SHP77 treated with DMSO at 0.1 percent for 48 hours (cell line): ENCODE measurements at regions not wholly inside any gene's neighbourhood (a gene's known extent, or its start where the extent isn't known, plus 50 kb on each side); places are given as distances from the start of the nearest gene placed in this dataset.

ENCODE experiments used
- DNase-seq: peaks from one replicate; lab custom pipeline; 2025; lab: John Stamatoyannopoulos, UW

DNA sequence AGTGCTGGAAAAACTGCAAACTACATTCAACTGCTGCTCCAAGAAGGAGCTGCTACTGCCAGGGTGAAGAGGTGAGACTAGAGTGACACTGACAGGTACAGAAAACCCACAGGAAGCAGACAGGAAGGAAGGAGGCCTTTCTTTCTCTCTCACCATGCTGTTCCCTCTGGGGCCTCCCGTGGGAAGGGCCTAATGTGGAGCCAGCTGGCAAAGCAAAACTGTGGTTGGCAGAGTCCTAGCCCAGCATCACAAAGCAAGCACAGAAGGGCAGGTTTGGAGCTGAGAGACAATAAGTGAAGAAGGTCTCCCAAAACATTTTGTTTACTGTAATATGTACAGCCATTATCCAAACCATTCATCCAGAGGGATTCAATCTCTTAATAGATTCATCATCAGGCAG, 122.5 kb upstream of the MAX start:
- no peak for DNase-seq

DNA sequence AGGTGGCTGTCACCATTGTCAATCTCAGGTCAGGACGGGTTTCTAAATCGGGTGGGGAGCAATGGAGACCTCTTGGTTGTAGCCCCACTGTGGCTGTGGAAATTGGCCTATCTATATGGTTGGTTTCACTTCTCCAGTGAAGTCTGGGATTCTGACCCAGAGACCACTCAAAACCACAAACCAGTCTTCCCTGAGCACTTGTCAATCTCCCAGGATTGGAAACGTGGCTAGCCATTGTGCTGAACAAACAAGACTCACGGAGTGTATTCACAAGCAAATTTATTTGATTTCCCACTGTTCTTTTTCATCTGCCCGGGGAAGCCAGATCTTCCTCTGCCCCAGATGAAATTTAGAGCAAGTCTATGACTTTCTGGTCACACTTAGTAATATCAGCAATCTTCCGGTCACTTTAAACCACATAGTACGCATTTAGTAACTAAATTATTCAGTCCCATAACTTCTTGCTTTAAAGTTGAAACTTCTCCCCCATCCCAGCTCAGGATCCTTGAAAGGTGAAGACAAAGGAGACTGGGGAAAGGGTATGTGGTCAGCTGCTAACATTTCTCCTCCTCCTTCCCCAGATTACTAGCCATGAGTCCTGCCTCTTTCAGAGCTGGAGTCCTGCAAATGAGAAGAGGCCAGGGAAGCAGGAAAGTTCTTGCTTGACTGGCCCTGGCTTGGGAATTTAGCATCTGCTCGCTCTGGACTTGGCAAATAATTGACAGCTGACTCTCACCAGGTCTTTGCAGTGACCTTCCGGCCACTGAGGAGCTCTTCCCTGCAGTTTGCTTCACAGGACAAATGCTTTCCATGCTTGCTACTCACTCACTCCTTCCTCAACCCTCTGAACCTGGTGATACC, 123.2 kb upstream of the MAX start:
- DNase-seq, result no peak

DNA sequence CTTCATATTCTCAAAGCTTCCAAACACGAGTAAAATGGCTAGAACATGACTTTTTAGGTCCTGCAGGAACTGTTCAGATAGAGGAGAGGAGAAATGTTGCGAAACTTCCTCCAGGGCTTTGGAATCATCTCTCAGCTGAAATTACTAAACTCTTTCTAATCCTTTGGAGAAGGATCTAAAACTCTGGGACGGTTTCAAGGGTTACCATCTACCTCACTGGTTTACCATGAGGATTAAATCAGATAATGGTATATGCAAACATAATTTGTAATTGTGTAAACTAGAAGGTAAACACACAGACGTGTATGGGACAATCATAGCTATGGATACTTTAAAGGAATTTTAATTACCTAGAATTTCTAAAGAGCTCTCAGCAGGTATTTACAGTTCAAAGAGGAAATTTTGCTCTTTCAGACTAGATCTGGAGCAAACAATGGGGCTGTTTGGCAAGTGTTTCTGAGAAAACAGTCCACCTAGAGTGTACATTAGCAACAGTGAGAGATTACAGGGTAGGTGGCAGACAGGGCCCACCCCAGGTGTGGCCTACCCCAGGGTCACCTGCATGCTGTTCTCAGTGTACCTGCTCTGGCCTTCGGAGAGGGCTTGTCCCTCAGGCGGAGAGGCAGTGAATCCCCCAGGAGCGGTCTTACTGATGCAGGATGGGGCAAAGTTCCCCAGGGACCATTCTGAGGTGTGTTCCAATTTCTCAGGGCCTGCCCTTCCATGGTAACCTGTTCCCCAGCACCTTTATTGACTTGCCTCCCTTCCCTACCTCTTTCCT, 124.7 kb upstream of the MAX start:
- no peak for DNase-seq

DNA sequence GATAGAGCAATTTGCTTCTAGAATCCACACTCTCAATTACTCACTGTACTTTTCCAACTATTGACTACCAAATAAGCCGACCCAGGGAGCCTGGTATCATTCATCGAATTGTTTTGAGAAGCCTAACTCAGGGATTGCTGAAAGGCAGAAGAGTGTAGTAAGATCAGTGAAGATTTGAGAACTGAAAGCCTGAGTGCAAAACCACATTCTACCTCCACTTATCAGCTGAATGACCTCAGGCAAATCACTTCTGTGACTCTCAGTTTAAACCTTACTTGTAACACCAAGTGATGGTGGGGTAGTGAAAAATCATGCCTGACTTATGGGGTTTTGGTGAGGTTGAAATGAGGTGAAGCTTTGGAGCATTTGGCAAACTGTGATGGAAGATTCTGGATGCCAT, 126.1 kb upstream of the MAX start:
- no peak for DNase-seq

DNA sequence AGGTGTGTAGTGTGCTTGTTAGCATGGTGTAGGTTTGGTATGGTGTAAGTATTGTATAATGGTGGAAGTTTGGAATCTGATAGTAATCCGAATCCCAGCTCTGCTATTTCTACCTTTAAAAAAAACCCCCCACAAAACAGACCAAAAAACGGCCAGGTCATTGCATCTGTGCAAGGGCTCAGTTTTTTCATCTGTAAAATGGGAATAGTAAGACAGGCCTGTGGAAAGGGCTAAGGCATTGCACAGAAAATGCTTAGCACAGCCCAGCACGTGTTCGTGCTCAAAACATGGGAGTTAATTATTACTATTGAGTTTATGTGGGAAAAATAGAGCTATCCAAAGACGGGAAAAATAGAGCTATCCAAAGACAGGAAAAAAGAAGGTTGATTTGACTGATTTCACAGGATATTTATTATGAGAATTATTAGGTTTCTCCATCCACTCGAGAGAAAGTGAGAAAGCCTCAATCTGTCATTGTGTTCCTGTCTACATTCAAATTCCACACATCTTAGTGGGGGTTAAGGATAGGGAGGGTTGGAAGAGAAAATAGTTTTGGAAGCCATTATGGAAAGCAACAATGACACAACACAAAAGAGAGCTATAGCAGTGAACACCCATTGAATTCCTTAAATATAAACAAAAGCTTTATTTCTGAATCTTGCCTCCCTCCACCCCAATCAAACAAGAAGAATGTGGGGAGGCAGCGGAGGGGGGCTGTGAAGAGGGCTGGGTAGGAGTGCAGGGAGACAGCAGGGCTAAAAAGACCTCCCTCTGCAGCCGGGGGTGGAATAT, 126.8 kb upstream of the MAX start:
- DNase-seq, result no peak

- peak; percentile 74 for DNase-seq
These were observed 127.7 kb upstream of the MAX start for GRCh38 chr14:65229748-65230728.

- DNase-seq, result no peak
These were observed 129.1 kb upstream of the MAX start for GRCh38 chr14:65231286-65231980.

GRCh38 chr14:65234752-65235361, 132.5 kb upstream of the MAX start:
- DNase-seq, result no peak

GRCh38 chr14:65237023-65237814, 134.9 kb upstream of the MAX start:
- DNase-seq, result no peak

- DNase-seq, result no peak
These were observed 135.6 kb upstream of the MAX start for GRCh38 chr14:65237941-65238340.

GRCh38 chr14:65238456-65238855, 136.1 kb upstream of the MAX start:
- DNase-seq, result no peak

DNA sequence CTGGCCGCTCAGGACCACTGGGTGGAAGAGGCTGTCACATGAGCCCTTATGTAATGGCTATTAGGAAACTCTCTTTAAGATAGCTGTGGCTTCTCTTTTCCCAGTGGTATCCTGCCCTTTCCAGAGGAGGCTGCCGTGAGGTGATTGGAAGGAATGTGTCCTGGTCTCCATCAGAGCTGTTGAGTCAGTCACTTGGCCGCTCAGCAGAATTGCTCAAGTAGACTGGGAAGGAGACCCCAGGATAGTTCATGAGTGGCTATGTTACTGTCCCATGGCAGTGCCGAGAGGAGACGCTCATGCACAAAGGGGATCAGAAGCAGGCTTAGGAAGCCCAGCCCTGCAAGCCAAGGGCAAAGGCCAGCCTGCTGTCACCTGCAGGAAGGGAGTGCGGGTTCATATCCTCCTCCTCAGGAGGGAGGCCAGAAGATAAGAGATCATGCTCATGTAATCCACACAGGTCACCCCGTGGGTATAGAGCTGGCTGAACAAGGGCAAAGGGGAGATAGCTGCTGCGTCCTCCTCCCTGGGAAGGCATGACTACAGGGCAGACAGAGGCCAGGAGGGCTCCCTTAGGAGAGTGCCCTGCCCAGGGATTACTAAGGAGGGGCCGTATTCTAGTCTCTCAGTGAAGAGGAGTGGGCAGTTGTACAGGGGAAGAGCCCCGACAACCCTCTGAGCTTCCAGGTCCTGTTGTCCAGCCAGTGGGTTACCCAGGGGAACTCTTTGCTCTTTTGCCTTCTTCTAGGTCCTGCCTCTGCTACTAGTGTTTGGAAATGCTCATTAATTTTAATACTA, 137.0 kb upstream of the MAX start:
- no peak for DNase-seq

DNA sequence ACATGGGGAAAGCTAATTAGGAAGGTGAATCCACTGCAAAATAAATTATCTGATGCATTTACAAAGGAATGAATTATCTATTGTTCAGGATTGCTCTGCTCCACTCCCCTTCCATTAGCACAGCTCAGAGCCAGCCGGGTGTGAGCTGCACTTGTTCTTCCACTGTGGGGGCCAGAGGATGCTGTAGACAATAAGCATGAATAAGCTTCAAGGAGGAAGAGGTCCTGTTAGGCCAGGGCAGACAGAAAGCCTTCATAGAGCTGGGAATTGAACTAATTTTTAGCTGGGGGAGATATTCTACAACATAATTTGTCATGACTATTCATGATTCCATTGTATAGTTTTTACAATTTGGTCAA, 137.6 kb upstream of the MAX start:
- no peak for DNase-seq

DNA sequence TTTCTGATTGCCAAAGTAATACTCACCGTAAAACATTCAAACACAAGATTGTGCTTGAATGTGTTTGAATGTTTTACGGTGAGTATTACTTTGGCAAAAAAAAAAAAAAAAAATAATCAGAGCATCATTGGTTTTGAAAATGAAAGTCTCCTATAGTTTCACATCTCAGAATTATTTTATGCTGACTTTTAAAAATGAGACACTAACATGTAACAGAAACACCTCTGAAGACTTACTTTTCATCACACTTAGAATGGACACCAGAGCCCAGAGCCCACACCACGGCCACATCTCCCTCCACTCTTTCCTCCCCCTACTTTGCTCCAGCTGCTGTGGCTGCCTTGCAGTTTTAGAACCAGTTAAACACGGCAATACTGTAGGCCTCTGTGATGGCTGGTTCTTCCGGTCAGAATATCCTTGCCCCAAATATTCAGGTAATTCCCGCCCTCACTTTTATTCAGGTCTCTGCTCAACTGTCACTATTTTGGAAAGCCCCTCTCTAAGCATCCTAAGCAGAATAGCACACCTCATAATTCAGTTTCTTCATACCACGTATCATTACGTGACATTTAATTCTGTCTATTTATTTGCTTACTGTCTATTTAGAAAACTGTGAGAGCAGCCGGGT, 138.9 kb upstream of the MAX start:
- DNase-seq, result no peak

GRCh38 chr14:65242732-65243134, 140.4 kb upstream of the MAX start:
- DNase-seq, result no peak

DNA sequence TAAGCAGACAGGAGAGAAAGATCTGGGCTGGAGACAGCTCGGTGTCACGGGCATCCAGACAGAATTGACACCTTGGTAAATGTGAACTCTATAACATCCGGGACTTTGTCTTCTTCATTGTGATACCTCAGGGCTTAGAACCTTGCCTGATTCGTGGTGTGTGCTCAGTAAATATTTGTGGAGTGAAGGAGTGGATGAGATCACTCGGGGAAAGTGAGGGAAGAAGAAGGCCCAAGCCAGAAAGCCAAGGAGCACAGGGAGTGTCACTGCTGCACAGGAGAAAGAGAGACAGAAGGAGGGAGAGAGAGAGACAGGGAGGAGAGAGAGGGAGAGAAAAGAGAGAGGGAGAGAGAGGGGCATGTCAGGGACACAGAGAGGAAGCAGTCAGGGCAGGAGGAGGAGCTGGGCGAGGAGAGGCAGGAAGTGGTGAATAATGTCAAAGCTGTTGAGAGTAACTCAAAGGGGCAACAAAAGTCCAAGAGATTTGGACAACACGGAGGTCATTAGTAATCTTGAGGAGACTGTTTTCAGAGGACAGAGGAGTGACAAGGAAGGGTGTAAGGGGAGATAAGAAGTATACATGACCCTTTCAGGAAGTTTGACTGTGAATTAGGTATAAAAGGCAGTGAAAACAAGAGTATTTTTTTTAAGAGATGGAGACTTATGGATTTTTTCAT, 141.6 kb upstream of the MAX start:
- DNase-seq, result no peak

GRCh38 chr14:65249471-65250161, 147.3 kb upstream of the MAX start:
- DNase-seq, result no peak
